Activated B cell treated with CpG ODN at 0.5 μM for 24 hours (primary cell): ENCODE measurements at regions not wholly inside any gene's neighbourhood (a gene's known extent, or its start where the extent isn't known, plus 50 kb on each side); places are given as distances from the start of the nearest gene placed in this dataset.

Experiments
- ATAC-seq: fragments of 200-7000 bp; cut with Tn5 transposase; one replicate; pipeline ENCODE4 v1.10.0; 2021; ENCODE audit warnings: low read depth, mild to moderate bottlenecking, moderate library complexity
- CTCF ChIA-PET: fragments of 350-600 bp; sonication (Branson Sonifier 250); formaldehyde crosslinking; loops from one replicate; lab custom pipeline; 2021; ENCODE audit warnings: antibody characterized with exemption; lab: Charles Lee
- POLR2A ChIA-PET: fragments of 350-600 bp; sonication (Branson Sonifier 250); formaldehyde crosslinking; loops from one replicate; lab custom pipeline; 2021; ENCODE audit warnings: antibody characterized with exemption; lab: Charles Lee
- DNase-seq: peaks from one replicate; pipeline ENCODE4 v3.0.0; 2022
- H3K27ac Mint-ChIP-seq: one replicate; pipeline ENCODE4 v1.8.0; 2020; ENCODE audit warnings: mixed read lengths
- H3K27me3 Mint-ChIP-seq: one replicate; pipeline ENCODE4 v1.8.0; 2021; ENCODE audit warnings: mixed read lengths
- H3K36me3 Mint-ChIP-seq: one replicate; pipeline ENCODE4 v1.8.0; 2021; ENCODE audit warnings: low read depth, mixed read lengths
- H3K4me1 Mint-ChIP-seq: one replicate; pipeline ENCODE4 v1.8.0; 2021; ENCODE audit warnings: mixed read lengths
- H3K4me3 Mint-ChIP-seq: one replicate; pipeline ENCODE4 v1.8.0; 2020; ENCODE audit warnings: mild to moderate bottlenecking, mixed read lengths
- H3K9me3 Mint-ChIP-seq: one replicate; pipeline ENCODE4 v1.8.0; 2020; ENCODE audit warnings: mixed read lengths
- intact Hi-C: fragments of 100-400 bp; cut with micrococcal nuclease; formaldehyde crosslinking; loops from one replicate; pipeline ENCODE4 v1.15.1; 2024
- TF ChIP-seq, protein P1 (sequence below): fragments of 200-600 bp; IDR thresholded peaks from one replicate; pipeline ENCODE4 v1.8.0; 2022; ENCODE audit warnings: antibody characterized with exemption, mild to moderate bottlenecking

GRCh38 chr4:108367751-108368150 lies 199.0 kb upstream of the LEF1 start:
- Mint-ChIP-seq H3K27ac (no peak overlapping the region), H3K27me3 (peaks cover 12% of the 10 kb centered on the region), H3K4me1 (no peaks in the 10 kb centered on the region), H3K9me3 (no peaks in the 10 kb centered on the region), H3K36me3 (no peaks in the 10 kb centered on the region), H3K4me3 (no peak overlapping the region)
- POLR2A ChIA-PET, result no interaction called here
- intact Hi-C loops, result no loop called here
- ATAC-seq, result no peak
- TF ChIP-seq, protein P1, sequence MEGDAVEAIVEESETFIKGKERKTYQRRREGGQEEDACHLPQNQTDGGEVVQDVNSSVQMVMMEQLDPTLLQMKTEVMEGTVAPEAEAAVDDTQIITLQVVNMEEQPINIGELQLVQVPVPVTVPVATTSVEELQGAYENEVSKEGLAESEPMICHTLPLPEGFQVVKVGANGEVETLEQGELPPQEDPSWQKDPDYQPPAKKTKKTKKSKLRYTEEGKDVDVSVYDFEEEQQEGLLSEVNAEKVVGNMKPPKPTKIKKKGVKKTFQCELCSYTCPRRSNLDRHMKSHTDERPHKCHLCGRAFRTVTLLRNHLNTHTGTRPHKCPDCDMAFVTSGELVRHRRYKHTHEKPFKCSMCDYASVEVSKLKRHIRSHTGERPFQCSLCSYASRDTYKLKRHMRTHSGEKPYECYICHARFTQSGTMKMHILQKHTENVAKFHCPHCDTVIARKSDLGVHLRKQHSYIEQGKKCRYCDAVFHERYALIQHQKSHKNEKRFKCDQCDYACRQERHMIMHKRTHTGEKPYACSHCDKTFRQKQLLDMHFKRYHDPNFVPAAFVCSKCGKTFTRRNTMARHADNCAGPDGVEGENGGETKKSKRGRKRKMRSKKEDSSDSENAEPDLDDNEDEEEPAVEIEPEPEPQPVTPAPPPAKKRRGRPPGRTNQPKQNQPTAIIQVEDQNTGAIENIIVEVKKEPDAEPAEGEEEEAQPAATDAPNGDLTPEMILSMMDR, result no peak
- CTCF ChIA-PET, result no interaction called here
- DNase-seq, result no peak

GRCh38 chr4:108366716-108367115 lies 198.0 kb upstream of the LEF1 start:
- ATAC-seq (no peak), DNase-seq (no peak)
- Mint-ChIP-seq H3K27me3 (peaks cover 12% of the 10 kb centered on the region), H3K36me3 (no peaks in the 10 kb centered on the region), H3K9me3 (no peaks in the 10 kb centered on the region), H3K4me1 (no peaks in the 10 kb centered on the region), H3K4me3 (no peak overlapping the region), H3K27ac (no peak overlapping the region)
- intact Hi-C loops, result no loop called here
- TF ChIP-seq, protein P1, result no peak
- CTCF ChIA-PET, result no interaction called here
- POLR2A ChIA-PET, result no interaction called here

DNA sequence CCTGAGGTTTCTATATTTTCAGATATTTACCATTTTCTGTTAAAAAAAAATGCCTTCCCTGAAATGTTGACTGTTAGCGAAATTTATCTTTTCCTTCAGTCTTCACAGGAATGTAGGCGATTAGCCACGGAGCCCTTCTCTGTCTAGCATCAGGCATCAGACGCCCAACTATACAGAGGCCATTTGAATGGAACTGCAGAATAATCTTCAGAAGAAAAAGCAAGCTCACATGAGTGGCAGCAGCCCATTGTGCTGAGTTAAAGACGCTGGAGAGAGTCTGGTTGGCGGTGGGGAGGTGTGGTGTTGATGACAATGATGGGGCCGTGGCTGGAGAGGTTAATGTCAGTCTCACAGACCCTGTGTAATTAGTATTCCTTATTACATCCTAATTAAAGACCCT lies 196.8 kb upstream of the LEF1 start:
- intact Hi-C loops, result no loop called here
- Mint-ChIP-seq H3K27ac (no peak overlapping the region), H3K4me1 (no peaks in the 10 kb centered on the region), H3K4me3 (no peak overlapping the region), H3K9me3 (no peaks in the 10 kb centered on the region), H3K36me3 (no peaks in the 10 kb centered on the region), H3K27me3 (peaks cover 11% of the 10 kb centered on the region)
- ATAC-seq, result no peak
- TF ChIP-seq, protein P1, result no peak
- DNase-seq, result no peak
- ChIA-PET CTCF (no interaction called here), POLR2A (no interaction called here)

GRCh38 chr4:108361886-108362285 lies 193.2 kb upstream of the LEF1 start:
- Mint-ChIP-seq H3K4me1 (no peaks in the 10 kb centered on the region), H3K27ac (no peak overlapping the region), H3K36me3 (no peaks in the 10 kb centered on the region), H3K9me3 (no peaks in the 10 kb centered on the region), H3K27me3 (peaks cover 12% of the 10 kb centered on the region), H3K4me3 (no peak overlapping the region)
- POLR2A ChIA-PET, result no interaction called here
- intact Hi-C loops, result no loop called here
- CTCF ChIA-PET, result no interaction called here
- ATAC-seq, result no peak
- no peak for DNase-seq
- TF ChIP-seq, protein P1, result no peak

GRCh38 chr4:108361446-108361820 lies 192.7 kb upstream of the LEF1 start:
- Mint-ChIP-seq H3K27ac (no peak overlapping the region), H3K36me3 (no peaks in the 10 kb centered on the region), H3K4me1 (no peaks in the 10 kb centered on the region), H3K9me3 (no peaks in the 10 kb centered on the region), H3K27me3 (peaks cover 12% of the 10 kb centered on the region), H3K4me3 (no peak overlapping the region)
- ChIA-PET CTCF (no interaction called here), POLR2A (no interaction called here)
- intact Hi-C loops, result no loop called here
- TF ChIP-seq, protein P1, result no peak
- DNase-seq, result no peak
- no peak for ATAC-seq
